Trophoblast cell (in vitro differentiated cells and primary cell): ENCODE measurements at regions not wholly inside any gene's neighbourhood (a gene's known extent, or its start where the extent isn't known, plus 50 kb on each side); places are given as distances from the start of the nearest gene placed in this dataset.
"Not testable (repeated sequence)": the region's sequence is repeated elsewhere in the genome, so short reads cannot be mapped to it uniquely, and the experiment has no call there.

Source experiments
- DNase-seq, 2 donors: peaks; one replicate each; pipeline ENCODE4 v3.0.0-alpha.2; 2016
- H2AFZ ChIP-seq: 2 replicates; pipeline ENCODE4 v1.6.1; 2013; ENCODE audit warnings: low read length, moderate library complexity, mild to moderate bottlenecking; ENCODE audit not compliant: insufficient read depth, poor library complexity
- H2AK5ac ChIP-seq: 2 replicates; pipeline ENCODE4 v1.6.1; 2013; ENCODE audit warnings: mild to moderate bottlenecking, low read length
- H2BK120ac ChIP-seq: 2 replicates; pipeline ENCODE4 v1.6.1; 2013; ENCODE audit warnings: low read length, mild to moderate bottlenecking, moderate library complexity; ENCODE audit not compliant: insufficient read depth, poor library complexity
- H2BK12ac ChIP-seq: 2 replicates; pipeline ENCODE4 v1.6.1; 2013; ENCODE audit warnings: mild to moderate bottlenecking, low read length, moderate library complexity
- H2BK5ac ChIP-seq: 2 replicates; pipeline ENCODE4 v1.6.1; 2013; ENCODE audit warnings: low read length, low read depth, moderate library complexity, mild to moderate bottlenecking; ENCODE audit not compliant: poor library complexity
- H3K14ac ChIP-seq: 2 replicates; pipeline ENCODE4 v1.6.1; 2013; ENCODE audit warnings: mild to moderate bottlenecking, low read length
- H3K18ac ChIP-seq: 2 replicates; pipeline ENCODE4 v1.6.1; 2013; ENCODE audit warnings: mild to moderate bottlenecking, low read length
- H3K23ac ChIP-seq: 2 replicates; pipeline ENCODE4 v1.6.1; 2013; ENCODE audit warnings: low read length
- H3K27ac ChIP-seq: 2 replicates; pipeline ENCODE4 v1.5.1; 2013; ENCODE audit warnings: low read depth, mild to moderate bottlenecking, inconsistent platforms, low read length, moderate library complexity
- H3K27me3 ChIP-seq: 2 replicates; pipeline ENCODE4 v1.6.1; 2013; ENCODE audit warnings: inconsistent platforms, mild to moderate bottlenecking, low read length, moderate library complexity; ENCODE audit not compliant: insufficient read depth
- H3K36me3 ChIP-seq, 2 experiments: 1 replicate in 1 of 2; 2 replicates in 1 of 2; pipeline ENCODE4 v1.6.1; 2013; ENCODE audit warnings: low read length in 2 of 2, mild to moderate bottlenecking in 2 of 2, moderate library complexity in 1 of 2; ENCODE audit not compliant: insufficient read depth in 2 of 2, control insufficient read depth in 1 of 2
- H3K4ac ChIP-seq: 2 replicates; pipeline ENCODE4 v1.6.1; 2013; ENCODE audit warnings: low read depth, mild to moderate bottlenecking, low read length, moderate library complexity
- H3K4me1 ChIP-seq, 2 experiments: 1 replicate in 1 of 2; 2 replicates in 1 of 2; pipeline ENCODE4 v1.6.1; 2013; ENCODE audit warnings: low read length in 2 of 2, mild to moderate bottlenecking in 2 of 2, moderate library complexity in 1 of 2; ENCODE audit not compliant: insufficient read depth in 2 of 2, control insufficient read depth in 1 of 2
- H3K4me2 ChIP-seq: 2 replicates; pipeline ENCODE4 v1.6.1; 2013; ENCODE audit warnings: inconsistent platforms, mild to moderate bottlenecking, low read length, moderate library complexity
- H3K4me3 ChIP-seq: 2 replicates; pipeline ENCODE4 v1.5.1; 2013; ENCODE audit warnings: mild to moderate bottlenecking, low read depth, low read length, inconsistent platforms
- H3K79me1 ChIP-seq: one replicate; pipeline ENCODE4 v1.6.1; 2013; ENCODE audit warnings: low read length
- H3K79me2 ChIP-seq: 2 replicates; pipeline ENCODE4 v1.6.1; 2013; ENCODE audit warnings: low read length, mild to moderate bottlenecking; ENCODE audit not compliant: control insufficient read depth, insufficient read depth, poor library complexity
- H3K9ac ChIP-seq: 2 replicates; pipeline ENCODE4 v1.6.1; 2013; ENCODE audit warnings: mild to moderate bottlenecking, low read length
- H3K9me3 ChIP-seq: 2 replicates; pipeline ENCODE4 v1.6.1; 2013; ENCODE audit warnings: low read depth, mild to moderate bottlenecking, control low read depth, inconsistent platforms, low read length; ENCODE audit not compliant: insufficient read depth
- H4K12ac ChIP-seq: 2 replicates; pipeline ENCODE4 v1.6.1; 2013; ENCODE audit warnings: low read depth, mild to moderate bottlenecking, low read length, moderate library complexity
- H4K8ac ChIP-seq: 2 replicates; pipeline ENCODE4 v1.6.1; 2013; ENCODE audit warnings: low read depth, mild to moderate bottlenecking, low read length, moderate library complexity
- H4K91ac ChIP-seq: one replicate; pipeline ENCODE4 v1.6.1; 2013; ENCODE audit warnings: low read depth, mild to moderate bottlenecking, low read length, moderate library complexity
- WGBS: extraction: QIAGEN DNeasy Blood & Tissue Kit; methylation state at CpG from one replicate; pipeline ENCODE4 v1.1.7; 2013; ENCODE audit warnings: missing lambda C conversion rate; ENCODE audit not compliant: insufficient read length, insufficient coverage; ENCODE audit errors: extremely low coverage; 5-methylcytosine and 5-hydroxymethylcytosine counted together

DNA sequence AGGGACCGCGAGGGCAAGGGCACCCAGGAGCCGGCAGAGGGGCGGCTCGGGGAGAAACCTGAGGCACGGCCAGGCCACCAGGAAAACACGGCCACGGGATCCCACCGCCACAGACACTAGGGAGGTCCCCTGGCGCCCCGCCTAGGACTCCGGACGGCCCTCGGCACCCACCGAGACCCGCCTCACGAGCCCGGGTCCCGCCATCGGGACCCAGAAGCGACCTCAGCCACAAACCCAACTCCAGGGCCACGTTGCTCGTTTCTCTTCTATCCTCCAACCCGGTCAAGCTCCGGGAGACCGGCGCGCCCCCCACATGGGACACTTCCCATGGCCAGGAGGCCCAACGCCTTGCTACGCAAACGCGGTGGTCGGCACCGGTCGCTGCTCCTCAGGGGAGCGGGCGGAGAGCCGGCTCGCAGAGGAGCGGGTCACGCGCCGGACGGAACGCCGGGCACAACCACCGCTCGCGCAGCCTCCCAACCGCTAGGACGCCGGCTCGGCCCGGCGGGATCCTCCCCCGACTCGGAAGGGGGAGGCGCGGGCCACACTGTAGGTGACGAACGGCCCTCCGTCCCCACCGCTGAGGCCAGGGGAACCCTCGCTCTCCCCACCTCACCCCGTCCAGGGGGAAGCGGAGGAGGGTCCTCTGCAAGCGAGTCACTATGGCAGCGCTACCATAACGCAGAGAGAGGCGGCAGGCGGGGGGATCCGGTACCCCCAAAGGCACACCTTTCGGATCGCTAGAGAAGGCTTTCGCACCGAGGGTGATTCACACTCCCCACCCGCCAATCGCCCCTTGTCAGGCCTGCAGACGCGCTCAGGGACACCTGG is 1514.1 kb upstream of the DEFB115 start:
- no peak overlapping the region for H2BK5ac ChIP-seq
- H3K4ac ChIP-seq = no peak overlapping the region
- no peaks in the 10 kb centered on the region for H3K36me3 ChIP-seq
- H3K79me2 ChIP-seq = no peaks in the 10 kb centered on the region
- no peaks in the 10 kb centered on the region for H3K27me3 ChIP-seq
- H3K9me3 ChIP-seq = peaks cover 48% of the 10 kb centered on the region
- no peak overlapping the region for H4K12ac ChIP-seq
- H3K4me1 ChIP-seq = no peaks in the 10 kb centered on the region
- no peak overlapping the region for H4K91ac ChIP-seq
- no peak overlapping the region for H3K23ac ChIP-seq
- no peak overlapping the region for H3K27ac ChIP-seq
- H4K8ac ChIP-seq = no peak overlapping the region
- H3K9ac ChIP-seq = no peak overlapping the region
- no peak overlapping the region for H3K18ac ChIP-seq
- no CpG with 5 or more reads among the region's 80 CpGs for WGBS
- no peak overlapping the region for H2BK120ac ChIP-seq
- H3K79me1 ChIP-seq = no peaks in the 10 kb centered on the region
- no peak overlapping the region for H2BK12ac ChIP-seq
- no peak overlapping the region for H2AFZ ChIP-seq
- H3K14ac ChIP-seq = no peak overlapping the region
- DNase-seq = no peak
- no peak overlapping the region for H3K4me3 ChIP-seq
- H3K4me2 ChIP-seq = no peak overlapping the region
- H2AK5ac ChIP-seq = no peak overlapping the region

DNA sequence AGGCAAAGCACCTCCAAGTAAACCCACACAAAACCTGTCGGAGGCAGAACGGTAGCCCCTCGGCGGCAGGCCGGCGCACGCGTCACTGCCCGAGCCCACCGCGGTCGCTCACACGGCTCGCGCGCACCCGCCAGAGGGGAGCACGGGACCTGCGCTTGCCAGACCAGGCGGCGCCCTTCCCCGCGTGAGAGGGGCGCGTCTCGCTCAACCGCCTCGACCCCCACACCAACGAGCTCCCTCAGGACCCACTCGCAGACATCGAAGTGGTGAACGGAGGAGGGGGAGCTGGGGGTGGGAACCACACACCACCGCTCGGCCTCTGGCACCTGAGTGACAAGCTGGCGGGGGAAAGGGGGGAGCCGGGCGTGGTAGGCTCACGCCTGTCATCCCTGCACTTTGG is 1513.4 kb upstream of the DEFB115 start:
- Histone ChIP-seq H2BK5ac (no peak overlapping the region), H2BK12ac (no peak overlapping the region), H3K4me2 (no peak overlapping the region), H3K4me3 (no peak overlapping the region), H3K79me2 (no peaks in the 10 kb centered on the region), H2AFZ (no peak overlapping the region), H3K27me3 (no peaks in the 10 kb centered on the region), H4K8ac (no peak overlapping the region), H3K4ac (no peak overlapping the region), H2BK120ac (no peak overlapping the region), H3K4me1 (no peaks in the 10 kb centered on the region), H3K36me3 (no peaks in the 10 kb centered on the region), H3K14ac (no peak overlapping the region), H3K79me1 (no peaks in the 10 kb centered on the region), H3K18ac (no peak overlapping the region), H3K9me3 (peaks cover 48% of the 10 kb centered on the region), H4K91ac (no peak overlapping the region), H3K27ac (no peak overlapping the region), H4K12ac (no peak overlapping the region), H3K9ac (no peak overlapping the region), H2AK5ac (no peak overlapping the region), H3K23ac (no peak overlapping the region)
- no peak for DNase-seq
- no CpG with 5 or more reads among the region's 38 CpGs for WGBS

DNA sequence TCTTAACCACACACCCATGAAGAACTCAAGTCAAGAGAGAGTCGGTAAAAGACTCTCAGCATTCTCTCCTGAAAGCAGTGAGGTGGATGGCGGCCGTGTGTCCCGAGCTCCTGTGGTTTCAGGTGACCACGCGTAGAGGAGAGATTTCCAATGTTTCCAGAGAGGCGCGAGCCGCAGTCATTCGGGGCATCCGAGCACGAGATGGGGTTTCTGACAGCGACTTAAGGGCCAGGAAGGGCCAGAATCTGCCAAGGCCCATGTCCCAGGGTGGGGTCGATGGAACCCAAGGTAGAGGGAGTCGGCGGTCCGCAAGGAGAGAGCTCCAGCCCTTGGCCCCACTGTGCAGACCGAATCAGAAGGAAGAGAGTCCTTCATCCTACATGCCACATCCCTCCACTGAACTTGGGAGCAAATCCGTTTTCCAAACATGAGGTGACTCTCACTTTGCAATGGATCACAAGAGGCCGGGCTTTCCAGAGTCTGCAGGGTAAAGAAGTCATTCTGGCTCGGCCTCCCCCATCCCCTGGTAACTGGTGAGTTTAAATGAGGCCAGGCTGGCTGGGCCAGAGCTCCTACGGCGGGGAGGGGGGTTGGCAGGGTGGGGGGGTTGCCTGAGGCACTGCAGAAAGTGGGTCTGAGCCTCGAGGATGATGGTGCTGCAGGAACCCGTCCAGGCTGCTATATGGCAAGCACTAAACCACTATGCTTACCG is 1511.8 kb upstream of the DEFB115 start:
- not testable (repeated sequence) for H3K27me3 ChIP-seq, H4K91ac ChIP-seq, H3K4me3 ChIP-seq, H3K4ac ChIP-seq, H3K9ac ChIP-seq, H2BK12ac ChIP-seq, H3K18ac ChIP-seq, H4K12ac ChIP-seq, H2AK5ac ChIP-seq, H4K8ac ChIP-seq, H2BK5ac ChIP-seq, H3K79me1 ChIP-seq, H3K14ac ChIP-seq, H3K23ac ChIP-seq, H2AFZ ChIP-seq, H3K79me2 ChIP-seq, DNase-seq, H2BK120ac ChIP-seq, H3K36me3 ChIP-seq, H3K4me2 ChIP-seq, H3K4me1 ChIP-seq, H3K27ac ChIP-seq
- H3K9me3 ChIP-seq = peaks cover 53% of the 10 kb centered on the region
- no CpG with 5 or more reads among the region's 26 CpGs for WGBS

DNA sequence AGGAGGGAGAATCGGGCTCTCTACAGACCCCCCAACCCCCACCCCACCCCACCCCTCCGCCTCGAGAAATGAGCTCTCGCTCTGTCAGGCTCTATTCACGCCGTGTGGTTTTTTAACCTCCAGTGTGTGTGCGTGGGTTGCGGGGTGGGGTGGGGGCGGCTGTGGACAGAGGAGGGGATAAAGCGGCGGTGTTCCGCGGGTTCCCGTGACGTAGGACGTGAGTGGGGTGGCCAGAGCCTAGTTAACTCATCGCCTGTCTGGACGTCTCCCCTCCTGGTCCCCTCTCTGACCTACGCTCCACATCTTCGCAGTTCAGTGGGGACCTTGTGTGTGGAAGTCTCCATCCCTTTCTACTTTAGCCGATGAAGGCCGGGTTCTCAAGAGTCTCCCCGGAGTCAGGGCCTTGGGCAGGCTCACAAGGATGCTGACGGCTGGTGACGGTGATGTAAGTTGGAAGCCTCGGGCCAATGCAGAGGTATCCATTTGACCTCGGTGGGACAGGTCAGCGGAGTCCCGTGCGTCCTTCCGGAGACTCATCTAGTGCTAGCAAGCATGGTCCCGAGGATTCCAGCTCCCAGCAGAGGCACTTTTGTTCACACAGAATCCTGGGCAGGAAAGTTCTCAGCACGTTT is 1507.1 kb upstream of the DEFB115 start:
- Histone ChIP-seq H3K79me2 (no peaks in the 10 kb centered on the region), H4K91ac (no peak overlapping the region)

More for the DNA sequence above, 1507.1 kb upstream of the DEFB115 start:
- Histone ChIP-seq H4K8ac (no peak overlapping the region), H2BK12ac (no peak overlapping the region), H3K18ac (no peak overlapping the region), H3K9me3 (peaks cover 20% of the 10 kb centered on the region), H3K14ac (no peak overlapping the region), H2BK120ac (no peak overlapping the region), H3K4me1 (no peaks in the 10 kb centered on the region), H2BK5ac (no peak overlapping the region), H3K9ac (no peak overlapping the region), H3K4ac (no peak overlapping the region), H4K12ac (no peak overlapping the region), H2AFZ (no peak overlapping the region), H3K79me1 (no peaks in the 10 kb centered on the region), H3K23ac (no peak overlapping the region), H3K36me3 (no peaks in the 10 kb centered on the region), H3K27ac (no peak overlapping the region), H3K4me3 (no peak overlapping the region), H3K27me3 (no peaks in the 10 kb centered on the region), H2AK5ac (no peak overlapping the region), H3K4me2 (no peak overlapping the region)
- no CpG with 5 or more reads among the region's 33 CpGs for WGBS
- DNase-seq = no peak
